GM04503 (cell line): ENCODE measurements at regions not wholly inside any gene's neighbourhood (a gene's known extent, or its start where the extent isn't known, plus 50 kb on each side); places are given as distances from the start of the nearest gene placed in this dataset.
A peak's percentile ranks its signal among the peaks of the same experiment; 100 is the strongest.

Source experiments
- DNase-seq: peaks from one replicate; pipeline ENCODE4 v3.0.0-alpha.2; 2012; ENCODE audit warnings: low read depth

DNA sequence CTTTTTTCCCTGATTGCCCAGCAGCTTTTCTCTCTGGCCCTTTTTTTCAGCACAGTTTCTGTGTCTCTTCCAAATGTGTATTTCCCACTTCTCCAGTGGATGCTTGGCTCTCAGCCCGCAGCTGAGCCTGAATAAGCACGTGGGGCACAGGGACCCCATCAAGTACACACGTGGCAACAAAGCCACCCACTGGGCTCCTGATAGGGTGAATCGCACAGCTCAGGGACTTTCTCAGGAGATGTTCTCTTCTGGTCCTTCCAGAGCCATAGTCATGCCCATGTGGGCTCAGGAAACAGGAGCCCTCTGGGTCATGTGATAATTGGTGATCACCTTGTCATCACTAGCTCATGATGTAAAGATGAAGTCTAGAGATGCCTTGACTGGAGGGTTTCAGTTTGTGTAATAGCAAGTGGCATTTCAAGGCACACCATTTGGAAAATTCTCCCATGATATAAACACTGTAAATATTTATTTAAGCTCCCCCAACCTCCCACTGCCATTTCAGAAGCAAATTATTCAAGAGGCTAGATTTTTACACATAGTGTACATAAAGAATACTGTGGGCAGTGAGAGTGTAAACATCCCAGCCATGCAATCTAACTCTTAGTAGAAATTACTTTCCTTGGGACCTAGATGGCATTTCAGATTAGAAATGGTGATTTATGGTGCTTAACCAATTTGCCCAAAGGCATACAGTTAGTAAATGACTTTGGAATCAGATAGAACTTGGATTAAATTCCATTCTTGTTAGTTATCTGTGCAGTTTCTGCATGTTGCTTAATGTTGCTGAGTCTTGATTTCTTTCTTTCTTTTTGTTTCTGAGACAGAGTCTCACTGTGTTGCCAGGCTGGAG lies 597.5 kb downstream of the SLC4A3 start:
- peak; percentile 87 for DNase-seq

DNA sequence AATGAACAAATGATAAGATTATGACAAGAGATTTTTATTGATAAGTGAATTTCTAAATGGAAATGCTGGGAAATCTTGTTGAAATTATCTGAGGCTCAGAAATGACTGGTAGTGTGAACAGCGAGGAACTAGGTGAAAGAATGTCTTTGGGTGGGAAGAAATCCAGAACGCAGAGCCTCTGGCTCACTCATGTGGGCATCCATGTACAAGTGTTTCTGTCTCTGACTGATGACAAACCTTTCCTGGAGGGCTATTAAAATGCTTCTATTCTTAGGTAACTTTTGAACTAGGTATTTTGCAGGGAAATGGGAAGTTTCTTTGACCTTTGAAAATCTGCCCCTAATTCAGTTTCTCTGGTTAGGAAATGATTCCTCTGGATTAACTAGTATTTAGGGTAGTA lies 598.6 kb downstream of the SLC4A3 start:
- DNase-seq, result no peak

GRCh38 chr2:220226546-220226945 lies 599.1 kb downstream of the SLC4A3 start:
- DNase-seq, result no peak

GRCh38 chr2:220227266-220227920 lies 600.0 kb downstream of the SLC4A3 start:
- peak; percentile 82 for DNase-seq

- peak; percentile 94 for DNase-seq
These were observed 601.0 kb downstream of the SLC4A3 start for GRCh38 chr2:220228310-220229006.

DNA sequence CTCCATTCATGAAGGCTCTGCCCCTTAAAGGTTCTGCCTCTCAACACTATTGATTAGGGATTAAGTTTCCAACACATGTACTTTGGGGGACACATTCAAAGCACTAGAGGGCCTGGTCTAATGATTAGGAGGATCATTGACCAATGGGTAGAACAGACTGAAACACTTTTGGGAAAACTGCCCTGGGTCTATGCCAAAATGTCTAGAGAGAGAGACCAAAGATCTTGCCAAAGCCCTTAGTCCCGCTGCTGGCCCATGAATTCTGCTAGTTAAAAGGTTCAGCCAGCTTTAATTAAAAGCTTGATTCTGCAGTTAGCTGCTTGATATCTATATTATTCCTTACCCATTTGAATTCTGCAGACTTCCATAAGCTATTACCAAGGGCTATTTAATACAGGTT lies 613.2 kb downstream of the SLC4A3 start:
- DNase-seq, result no peak

GRCh38 chr2:220241423-220241822 lies 614.0 kb downstream of the SLC4A3 start:
- no peak for DNase-seq

- no peak for DNase-seq
These were observed 616.1 kb downstream of the SLC4A3 start for GRCh38 chr2:220243571-220243970.

GRCh38 chr2:220246386-220246785 lies 619.0 kb downstream of the SLC4A3 start:
- peak; percentile 14 for DNase-seq

GRCh38 chr2:220247588-220248350 lies 620.3 kb downstream of the SLC4A3 start:
- DNase-seq, result no peak

DNA sequence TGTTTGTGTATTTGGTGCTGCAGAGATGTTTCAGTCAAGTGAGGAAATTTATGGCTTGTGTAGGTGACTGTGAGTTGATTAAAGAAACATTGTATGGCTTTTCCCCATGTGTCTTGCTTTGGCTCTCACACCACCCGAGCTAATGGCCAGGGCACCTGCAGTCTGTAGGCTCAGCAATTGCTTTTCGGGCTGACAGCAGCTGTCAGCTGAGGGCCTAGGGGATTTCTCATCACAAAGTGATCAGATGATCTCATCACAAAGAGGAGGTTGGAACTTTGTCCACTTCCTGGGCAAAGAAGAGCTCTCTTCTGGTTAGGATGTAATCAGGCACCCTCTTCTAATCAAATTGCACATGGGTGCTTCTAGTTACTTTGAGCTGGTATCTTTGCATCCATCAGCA lies 632.2 kb downstream of the SLC4A3 start:
- no peak for DNase-seq

DNA sequence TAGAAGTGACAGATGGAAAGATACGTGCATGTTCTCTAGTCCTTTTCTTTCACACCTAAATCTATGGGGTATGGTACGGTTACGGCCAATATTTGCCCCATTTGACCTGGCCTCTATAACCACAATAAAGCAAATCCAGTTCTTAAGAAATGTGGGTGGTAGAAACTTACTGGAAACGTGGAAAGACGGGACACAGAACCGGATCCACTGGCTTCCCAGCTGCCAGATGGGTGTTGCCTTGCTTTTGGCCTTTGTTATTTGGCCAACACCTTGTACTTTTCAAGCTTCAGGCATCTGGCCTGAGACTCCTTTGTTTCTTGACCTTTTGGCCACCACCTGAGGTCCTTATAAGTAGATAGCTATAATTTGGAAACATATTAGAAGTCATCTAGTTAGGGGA lies 635.9 kb downstream of the SLC4A3 start:
- DNase-seq, result no peak

GRCh38 chr2:220269367-220269766 lies 641.9 kb downstream of the SLC4A3 start:
- no peak for DNase-seq

DNA sequence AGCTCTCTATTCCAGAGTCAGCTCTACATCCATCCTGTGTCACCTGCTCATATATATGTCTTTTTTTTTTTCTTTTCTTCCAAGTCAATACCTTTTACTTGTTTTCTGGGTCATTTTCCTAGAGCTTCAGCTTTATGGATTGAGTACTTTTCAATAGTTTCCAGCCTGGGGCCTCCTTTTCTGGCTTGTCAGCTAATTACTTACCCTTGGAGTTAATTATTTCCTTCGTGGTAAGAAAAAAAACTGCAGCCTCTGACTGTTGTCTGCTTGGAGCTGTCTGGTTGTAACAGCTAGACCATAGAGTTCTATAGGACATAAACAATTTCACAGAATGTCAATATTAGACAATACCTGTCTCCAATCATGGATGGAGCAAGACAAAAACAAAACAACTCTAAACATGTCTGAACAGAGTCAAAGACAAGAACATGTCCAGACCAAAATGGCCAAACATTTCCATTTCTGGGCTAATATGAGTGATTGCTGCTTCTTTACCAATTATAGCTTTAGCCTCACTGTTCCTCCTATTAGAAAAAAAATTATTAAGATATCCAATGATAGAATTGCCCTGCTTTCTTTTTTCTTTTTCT lies 643.1 kb downstream of the SLC4A3 start:
- no peak for DNase-seq

GRCh38 chr2:220272656-220273055 lies 645.2 kb downstream of the SLC4A3 start:
- no peak for DNase-seq

GRCh38 chr2:220273082-220273481 lies 645.7 kb downstream of the SLC4A3 start:
- DNase-seq, result no peak

DNA sequence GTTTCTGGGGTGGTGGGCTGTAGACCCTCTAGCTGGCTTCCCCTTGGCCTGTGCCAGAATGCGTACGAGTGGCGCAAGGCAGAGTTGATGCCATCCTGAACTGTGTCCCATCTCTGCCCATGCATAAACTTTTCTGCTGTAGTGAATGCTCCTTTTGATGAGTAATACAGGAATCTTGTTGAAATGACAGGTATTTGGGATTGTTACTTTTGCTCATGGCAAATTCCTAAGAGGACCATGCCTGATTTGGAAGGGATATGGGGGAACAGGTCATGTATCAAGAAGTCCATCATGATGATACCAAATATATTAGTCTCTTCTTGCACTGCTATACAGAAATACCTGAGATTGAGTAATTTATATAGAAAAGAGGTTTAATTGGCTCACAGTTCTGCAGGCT lies 648.0 kb downstream of the SLC4A3 start:
- no peak for DNase-seq

DNA sequence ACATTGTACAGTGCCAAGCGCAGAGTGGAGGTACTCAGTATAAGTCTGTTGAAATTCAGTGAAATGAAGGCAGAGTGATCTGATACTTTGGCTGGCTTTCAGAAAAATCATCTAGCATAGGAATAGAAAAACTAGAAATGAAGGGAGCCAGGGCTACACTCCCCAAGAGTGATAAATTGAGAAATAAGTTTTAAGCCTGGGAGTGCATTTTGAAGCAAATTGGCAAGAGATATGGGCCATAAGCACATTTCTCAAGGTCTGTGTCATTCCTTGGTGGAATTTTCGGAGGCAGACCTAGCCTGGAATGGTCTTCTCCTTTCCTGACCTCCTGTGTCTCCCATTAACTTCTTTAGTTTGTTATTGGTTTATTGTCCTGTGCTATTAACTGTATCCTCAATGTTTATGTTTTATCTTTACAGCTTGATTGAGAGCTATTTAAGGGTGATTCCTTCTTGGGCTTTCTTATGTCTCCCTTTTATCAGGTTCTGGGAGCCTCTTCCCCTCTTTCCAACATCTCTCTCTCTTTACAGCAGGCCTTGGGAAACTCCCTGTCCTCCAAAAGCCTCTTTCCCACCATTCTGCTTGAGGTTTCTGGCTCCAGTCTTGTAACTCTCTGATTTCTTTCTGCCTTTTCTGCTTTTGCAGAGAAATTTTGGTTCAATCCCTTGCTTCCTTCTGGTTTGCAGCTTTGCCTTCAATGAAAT lies 649.5 kb downstream of the SLC4A3 start:
- DNase-seq, result peak; percentile 61

GRCh38 chr2:220277445-220277975 lies 650.1 kb downstream of the SLC4A3 start:
- peak; percentile 80 for DNase-seq

DNA sequence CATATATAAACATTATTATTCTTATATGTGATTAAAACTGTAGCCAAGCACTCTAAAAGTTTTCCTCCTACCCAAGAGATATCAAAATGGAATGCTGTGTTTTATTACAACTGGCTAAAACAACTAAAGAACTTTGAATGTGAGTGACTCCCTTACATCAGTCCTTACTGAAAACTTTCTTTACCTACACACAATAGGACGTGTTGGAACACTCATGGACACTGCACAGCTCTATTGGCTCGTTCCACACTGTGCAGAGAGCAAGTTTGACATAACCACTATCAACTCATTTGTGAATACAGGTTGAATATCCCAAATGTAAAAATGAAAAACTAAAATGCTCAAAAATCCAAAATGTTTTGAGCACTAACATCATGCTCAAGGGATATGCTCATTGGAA lies 650.6 kb downstream of the SLC4A3 start:
- DNase-seq, result no peak

- DNase-seq, result peak; percentile 59
These were observed 651.9 kb downstream of the SLC4A3 start for GRCh38 chr2:220279372-220279771.
